Eye (tissue), 1 donor: ENCODE measurements at regions not wholly inside any gene's neighbourhood (a gene's known extent, or its start where the extent isn't known, plus 50 kb on each side); places are given as distances from the start of the nearest gene placed in this dataset.

Source experiments
- DNase-seq: peaks from one replicate; pipeline ENCODE4 v3.0.0-alpha.2; 2015

- DNase-seq = no peak
These were observed 126.1 kb downstream of the FAT4 start for GRCh38 chr4:125440814-125441213.

DNA sequence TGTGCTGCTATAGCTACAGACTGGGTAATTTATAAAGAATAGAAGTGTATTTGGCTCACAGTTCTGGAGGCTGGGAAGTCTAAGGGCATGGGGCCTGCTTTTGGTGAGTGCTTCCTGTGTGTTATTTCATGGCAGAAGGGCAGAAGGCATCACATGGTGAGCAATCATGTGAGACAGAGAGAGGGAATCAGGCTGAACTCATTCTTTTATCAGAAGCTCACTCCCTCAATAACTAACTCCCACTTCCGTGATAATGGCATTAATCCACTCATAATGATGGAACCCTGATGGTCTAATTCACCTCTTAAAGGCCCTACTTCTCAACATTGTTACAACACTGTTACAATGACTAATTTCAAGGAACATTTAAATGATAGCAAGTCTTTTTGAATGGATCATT, 129.4 kb downstream of the FAT4 start:
- no peak for DNase-seq

DNA sequence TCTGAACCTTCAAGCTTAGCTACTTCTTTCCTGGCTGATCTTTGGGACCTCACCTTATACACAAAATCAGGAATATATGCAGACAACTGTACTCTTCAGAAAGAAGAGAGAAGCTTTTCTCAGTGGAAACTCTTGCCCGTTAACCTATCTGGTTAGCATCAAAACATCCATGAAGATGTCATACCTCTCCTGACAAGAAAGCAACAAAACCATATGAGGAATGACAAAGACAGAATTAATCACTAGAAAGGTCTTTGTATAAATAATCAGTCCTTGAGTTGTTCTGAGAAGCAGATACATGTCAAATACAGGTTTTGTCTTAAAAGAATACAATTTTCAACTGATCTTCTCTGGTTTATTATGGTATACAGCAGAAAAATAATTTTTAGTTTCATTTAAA, 130.8 kb downstream of the FAT4 start:
- DNase-seq = no peak

GRCh38 chr4:125447551-125448290, 133.0 kb downstream of the FAT4 start:
- DNase-seq = no peak

DNA sequence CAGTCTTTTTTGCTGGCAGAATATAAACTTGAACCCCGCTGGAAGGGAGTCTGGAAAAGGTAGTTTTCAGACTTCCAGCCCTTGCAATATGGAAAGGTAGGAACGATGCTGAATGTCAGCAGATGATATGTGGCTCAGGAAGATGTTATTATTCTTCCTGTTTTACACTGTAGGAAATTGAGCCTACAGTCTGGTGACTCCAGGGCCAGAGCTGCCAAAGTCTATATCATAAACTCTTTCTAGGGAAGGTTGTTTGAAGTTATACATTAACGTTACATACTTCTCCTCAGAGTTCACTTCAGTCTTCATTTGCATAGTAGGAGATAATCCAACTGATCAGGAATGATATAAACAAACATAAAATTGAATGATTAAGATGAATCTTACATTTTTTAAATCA, 141.3 kb downstream of the FAT4 start:
- DNase-seq = no peak

GRCh38 chr4:125459531-125459930, 144.8 kb downstream of the FAT4 start:
- no peak for DNase-seq

GRCh38 chr4:125461676-125462363, 147.1 kb downstream of the FAT4 start:
- DNase-seq = no peak

DNA sequence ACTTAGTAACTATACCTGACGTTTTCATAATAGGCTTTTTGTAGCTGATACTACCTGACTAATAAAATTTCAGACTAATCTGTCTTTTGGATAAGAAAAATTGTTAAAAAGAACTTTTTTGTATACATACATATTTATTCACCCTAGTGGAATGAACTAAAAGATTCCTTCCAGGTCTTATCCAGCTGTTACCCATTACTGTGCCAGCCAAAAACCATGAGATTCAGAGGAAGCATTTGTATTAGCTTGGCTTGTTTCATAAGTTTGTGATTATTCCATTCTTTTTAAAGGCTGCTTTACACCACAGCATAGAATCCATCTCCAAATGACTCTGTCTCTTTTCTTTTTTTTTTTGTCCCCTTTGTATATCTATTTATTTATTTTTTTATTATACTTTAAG, 149.4 kb downstream of the FAT4 start:
- no peak for DNase-seq

- DNase-seq = no peak
These were observed 166.7 kb downstream of the FAT4 start for GRCh38 chr4:125481334-125482045.

GRCh38 chr4:125482822-125483221, 168.1 kb downstream of the FAT4 start:
- DNase-seq = no peak

GRCh38 chr4:125483278-125483677, 168.5 kb downstream of the FAT4 start:
- no peak for DNase-seq

- no peak for DNase-seq
These were observed 170.2 kb downstream of the FAT4 start for GRCh38 chr4:125484912-125485311.

DNA sequence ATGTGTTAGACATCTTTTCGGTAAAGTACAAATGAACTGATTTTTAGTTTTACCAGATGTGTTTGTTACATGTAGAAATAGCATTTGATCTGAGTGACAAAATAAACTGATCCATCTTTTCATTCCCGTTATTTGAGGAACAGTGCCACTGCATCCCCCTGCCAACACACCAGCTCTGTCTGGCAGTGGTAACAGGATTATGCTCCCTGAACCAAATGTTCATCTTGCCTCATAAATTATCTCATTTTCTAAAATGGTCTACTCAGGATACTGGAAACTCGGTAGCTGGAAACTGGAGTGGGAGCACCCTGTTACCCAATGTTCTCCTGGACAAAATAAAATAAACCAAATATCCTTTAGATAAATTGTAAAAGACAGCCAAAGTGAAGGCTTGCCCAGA, 171.6 kb downstream of the FAT4 start:
- DNase-seq = no peak

- DNase-seq = no peak
These were observed 175.4 kb downstream of the FAT4 start for GRCh38 chr4:125489952-125490690.

- no peak for DNase-seq
These were observed 178.2 kb downstream of the FAT4 start for GRCh38 chr4:125492957-125493356.

DNA sequence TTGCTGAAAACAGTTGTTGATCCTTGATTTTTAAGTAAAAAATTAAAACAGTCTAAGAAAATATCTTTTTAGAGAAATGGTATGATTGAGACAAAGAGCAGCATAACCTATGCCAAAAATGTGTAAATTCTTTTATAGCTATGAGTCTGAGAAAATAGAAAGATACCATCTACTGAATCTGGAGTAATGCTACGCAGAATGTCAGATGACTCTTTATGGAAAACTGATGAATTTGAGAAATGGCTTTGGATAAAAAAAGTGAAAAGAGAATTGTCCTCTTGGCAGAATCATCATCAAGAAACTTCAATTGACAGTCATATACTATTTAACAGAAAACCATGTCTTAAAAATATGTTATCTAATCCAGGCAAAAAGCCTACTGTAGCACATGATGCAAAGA, 183.1 kb downstream of the FAT4 start:
- no peak for DNase-seq

- no peak for DNase-seq
These were observed 184.2 kb downstream of the FAT4 start for GRCh38 chr4:125498981-125499380.

DNA sequence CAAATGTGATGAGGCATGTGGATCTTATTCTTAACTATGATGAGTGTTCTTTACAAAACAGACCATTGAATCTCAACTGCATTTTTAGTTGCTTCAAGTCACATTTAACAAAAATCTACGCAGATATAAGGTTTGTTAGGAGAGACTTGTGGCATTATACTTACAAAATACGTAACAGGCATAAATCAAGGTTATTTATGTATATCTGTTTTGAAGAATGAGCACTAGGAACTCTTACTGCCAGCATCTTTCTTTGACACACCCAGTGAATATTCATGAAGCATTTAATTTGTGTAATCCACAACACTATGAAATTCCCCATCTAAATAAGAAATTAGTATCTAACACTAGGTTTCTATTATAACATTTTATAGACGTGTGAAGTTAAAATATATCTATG, 186.3 kb downstream of the FAT4 start:
- DNase-seq = no peak

DNA sequence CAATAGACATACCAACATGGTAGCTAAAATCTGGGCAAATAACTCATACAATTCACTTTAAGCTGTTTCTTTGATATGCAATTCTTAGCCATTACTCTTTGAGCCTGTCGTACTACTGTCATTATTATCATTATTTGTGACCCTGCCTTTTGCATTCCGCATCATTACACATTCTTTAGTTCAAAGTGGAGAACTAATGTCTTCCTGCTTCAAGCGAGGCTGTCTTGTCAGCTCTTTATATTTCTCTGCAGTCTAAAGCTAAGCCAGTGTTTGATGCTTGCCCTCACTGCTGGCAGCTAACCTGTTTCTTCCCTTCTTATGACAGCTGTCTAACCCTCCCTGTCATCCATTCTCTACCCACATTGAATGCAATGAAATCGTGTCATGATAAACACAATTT, 186.8 kb downstream of the FAT4 start:
- peak; percentile 59 for DNase-seq

DNA sequence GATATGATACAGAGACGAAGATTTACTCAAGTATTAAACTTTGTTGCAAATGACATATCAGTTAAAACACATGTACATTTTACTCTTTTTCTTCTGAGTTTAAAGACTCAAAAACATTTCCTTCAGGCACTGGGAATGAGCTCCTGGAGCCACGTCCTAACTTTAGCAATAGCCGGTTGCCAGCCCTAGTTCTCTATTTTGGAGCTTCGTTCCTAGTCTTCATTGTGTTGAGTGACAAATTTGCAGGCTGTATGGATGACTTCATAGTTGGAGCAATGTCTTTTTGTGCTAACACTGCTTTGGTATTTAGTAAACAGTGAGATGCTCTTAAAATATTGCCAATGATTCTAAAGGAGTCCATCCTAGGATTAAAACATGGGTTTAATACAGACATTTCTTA, 190.9 kb downstream of the FAT4 start:
- no peak for DNase-seq

DNA sequence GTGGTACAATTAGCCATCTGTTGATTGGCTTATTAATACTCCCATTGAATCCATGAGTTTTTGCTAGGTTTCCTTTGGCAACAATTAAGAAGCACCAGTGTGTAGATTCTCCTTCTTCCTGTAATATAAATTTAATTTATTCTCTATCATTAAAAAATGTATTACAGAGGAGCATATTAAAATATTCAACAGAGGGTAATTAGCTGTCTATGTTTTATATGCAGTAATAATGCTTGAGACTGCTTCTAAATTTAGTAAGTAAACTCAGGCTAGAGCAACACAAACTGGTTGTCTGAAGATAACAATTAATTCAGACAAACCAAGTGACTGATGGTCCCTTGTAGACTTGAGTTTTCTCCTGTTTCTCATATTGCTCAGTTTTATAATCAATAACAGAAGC, 192.4 kb downstream of the FAT4 start:
- DNase-seq = no peak

DNA sequence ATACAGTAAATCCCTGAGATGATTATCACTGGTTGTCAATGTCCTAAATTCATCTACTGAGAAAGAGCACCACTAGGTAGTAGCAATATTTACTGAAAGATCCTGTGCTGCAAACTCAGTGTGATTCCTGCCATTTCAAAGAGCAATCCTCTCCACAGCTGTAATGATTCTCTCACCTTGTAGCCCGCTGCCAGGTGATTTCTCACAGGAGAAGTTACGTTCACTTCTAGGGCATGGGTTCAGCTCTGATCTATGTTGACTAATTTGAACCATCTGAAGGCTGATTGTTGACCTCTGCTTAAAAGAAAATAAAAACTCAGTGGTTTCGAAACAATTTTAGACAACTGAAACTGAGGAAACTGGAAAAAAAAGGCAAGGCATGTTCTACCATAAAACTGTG, 197.0 kb downstream of the FAT4 start:
- DNase-seq = no peak

DNA sequence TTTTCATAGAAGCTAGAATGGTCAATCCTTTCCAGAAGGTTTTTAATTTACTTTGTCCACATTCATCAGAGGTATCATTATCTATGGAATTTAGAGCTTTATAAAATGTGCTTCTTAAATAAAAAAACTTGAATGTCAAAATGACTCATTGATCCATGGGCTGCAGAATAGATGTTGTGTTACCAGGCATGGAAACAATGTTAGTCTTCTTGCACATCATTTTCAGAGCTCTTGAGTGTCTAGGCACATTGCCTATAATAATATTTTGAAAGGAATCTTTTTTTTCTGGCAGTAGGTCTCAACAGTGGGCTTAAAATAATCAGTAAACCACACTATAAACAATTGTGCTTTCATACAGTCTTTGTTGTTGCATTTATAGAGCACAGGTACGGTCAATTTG, 200.3 kb downstream of the FAT4 start:
- no peak for DNase-seq
